ENCODE measurements at regions not wholly inside any gene's neighbourhood (a gene's known extent, or its start where the extent isn't known, plus 50 kb on each side); places are given as distances from the start of the nearest gene placed in this dataset.

DNA sequence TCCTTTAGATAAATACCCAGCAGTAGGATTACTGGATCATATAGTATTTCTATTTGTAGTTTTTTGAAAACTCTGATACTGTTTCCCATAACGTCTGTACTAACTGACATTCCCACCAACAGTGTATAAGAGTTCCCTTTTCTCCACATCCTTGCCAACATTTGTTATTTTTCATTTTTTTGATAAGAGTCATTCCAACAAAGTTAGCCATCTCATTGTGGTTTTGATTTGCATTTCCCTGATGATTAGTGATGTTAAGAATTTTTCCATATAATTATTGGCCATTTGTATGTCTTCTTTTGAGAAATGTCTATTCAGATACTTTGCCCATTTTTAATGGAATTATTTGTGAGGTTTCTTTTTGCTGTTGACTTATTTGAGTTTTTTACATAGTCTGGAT is 486.0 kb downstream of the FLRT2 start:
- TF ChIP-seq CTCF (IDR thresholded peaks at IDR 0.05): no peak

DNA sequence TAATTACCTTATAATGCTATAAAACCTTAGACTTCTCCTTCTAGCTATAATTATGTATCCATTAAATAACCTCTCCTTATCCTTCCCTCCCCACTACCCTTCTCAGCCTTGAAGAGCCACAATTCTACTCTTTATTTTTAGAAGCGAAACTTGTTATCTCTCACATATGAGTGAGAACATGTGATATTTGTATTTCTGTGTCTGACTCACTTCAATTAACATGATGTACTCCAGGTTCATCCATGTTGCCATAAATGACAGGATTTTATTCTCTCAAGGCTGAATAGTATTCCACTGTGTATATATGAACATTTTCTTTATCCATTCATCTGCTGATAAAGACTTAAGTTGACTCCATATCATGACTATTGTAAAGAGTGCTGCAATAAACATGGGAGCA is 485.6 kb downstream of the FLRT2 start:
- TF ChIP-seq CTCF (IDR thresholded peaks at IDR 0.05): no peak

DNA sequence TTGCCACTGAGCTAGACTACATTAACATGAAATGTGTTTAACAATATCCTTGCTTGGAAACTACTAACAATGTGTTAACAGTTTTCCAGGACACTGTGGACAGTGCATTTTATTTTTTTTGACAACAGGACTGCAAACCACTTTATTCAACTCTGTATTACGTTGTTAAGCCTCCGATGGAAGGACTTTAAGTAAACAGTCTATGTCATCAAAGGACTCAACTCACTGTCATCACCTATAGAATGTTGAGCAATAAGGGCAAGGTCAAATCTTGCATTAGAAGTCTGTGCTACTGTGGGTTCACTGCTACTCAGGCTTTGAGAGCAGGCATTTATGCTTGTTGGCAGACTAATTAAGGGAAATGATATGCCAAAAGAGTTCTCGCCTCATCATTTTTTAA is 483.7 kb downstream of the FLRT2 start:
- no peak for TF ChIP-seq CTCF (IDR thresholded peaks at IDR 0.05)

- no peak for TF ChIP-seq CTCF (IDR thresholded peaks at IDR 0.05)
These were observed 482.5 kb downstream of the FLRT2 start for GRCh38 chr14:86012461-86012860.

DNA sequence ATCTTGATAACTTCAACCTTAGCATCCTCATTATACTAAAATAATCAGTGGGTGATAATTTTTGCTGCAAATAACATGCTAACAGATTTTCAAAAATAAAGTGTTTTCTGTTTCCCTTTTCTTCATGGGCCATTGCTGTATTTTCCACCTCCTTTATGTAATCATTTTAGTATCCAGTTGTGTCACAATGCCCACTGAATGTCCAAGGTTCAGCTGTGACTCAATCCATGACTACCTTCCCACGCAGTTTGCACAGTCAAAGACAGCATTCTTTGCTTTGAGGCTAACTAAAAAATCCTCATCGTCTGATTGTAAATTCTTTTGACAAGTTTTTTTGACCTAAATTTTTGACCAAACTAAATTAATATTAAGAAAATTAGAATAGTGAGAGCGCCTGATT is 474.1 kb downstream of the FLRT2 start:
- no peak for TF ChIP-seq CTCF (IDR thresholded peaks at IDR 0.05)

- TF ChIP-seq CTCF (IDR thresholded peaks at IDR 0.05): no peak
These were observed 466.6 kb downstream of the FLRT2 start for GRCh38 chr14:85996551-85996950.

GRCh38 chr14:85991156-85991555 is 461.2 kb downstream of the FLRT2 start:
- no peak for TF ChIP-seq CTCF (IDR thresholded peaks at IDR 0.05)

DNA sequence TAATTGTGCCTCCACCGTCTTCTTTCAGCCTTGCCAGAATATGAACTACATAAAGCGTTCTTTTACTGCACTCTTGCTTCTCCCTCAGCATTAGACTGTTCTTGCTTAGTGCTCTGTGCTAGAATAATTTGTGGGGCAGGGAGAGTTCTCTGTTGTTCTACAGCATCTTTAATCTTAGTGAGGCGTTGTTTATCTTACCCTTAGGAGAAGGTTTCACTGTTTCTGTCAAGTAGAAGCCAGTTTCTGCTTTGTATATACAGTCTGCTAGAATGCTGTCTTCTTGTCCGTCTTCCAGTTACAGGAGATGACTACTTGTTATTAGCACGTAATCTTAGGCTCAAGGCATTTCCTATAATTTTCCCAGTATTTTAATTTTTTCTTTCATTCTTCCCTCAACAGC is 458.0 kb downstream of the FLRT2 start:
- no peak for TF ChIP-seq CTCF (IDR thresholded peaks at IDR 0.05)

Data from LNCAP (cell line).